SU-DHL-6 (cell line): ENCODE measurements at regions not wholly inside any gene's neighbourhood (a gene's known extent, or its start where the extent isn't known, plus 50 kb on each side); places are given as distances from the start of the nearest gene placed in this dataset.

Experiments used
- EZH2phosphoT487 ChIP-seq: fragments of 200-600 bp; sonication (generic), shearing (Covaris generic); conservative IDR thresholded peaks from 2 replicates; pipeline ENCODE4 v1.6.1; 2018; ENCODE audit warnings: mild to moderate bottlenecking, antibody characterized with exemption, low read length, moderate library complexity, mixed read lengths
- TF ChIP-seq, protein P1 (sequence below): fragments of 200-600 bp; sonication (generic); IDR thresholded peaks from one replicate; pipeline ENCODE4 v1.5.1; 2017; ENCODE audit warnings: antibody characterized with exemption, mild to moderate bottlenecking, low read length, moderate library complexity; ENCODE audit not compliant: insufficient read depth, poor library complexity, severe bottlenecking

- TF ChIP-seq, protein P1, sequence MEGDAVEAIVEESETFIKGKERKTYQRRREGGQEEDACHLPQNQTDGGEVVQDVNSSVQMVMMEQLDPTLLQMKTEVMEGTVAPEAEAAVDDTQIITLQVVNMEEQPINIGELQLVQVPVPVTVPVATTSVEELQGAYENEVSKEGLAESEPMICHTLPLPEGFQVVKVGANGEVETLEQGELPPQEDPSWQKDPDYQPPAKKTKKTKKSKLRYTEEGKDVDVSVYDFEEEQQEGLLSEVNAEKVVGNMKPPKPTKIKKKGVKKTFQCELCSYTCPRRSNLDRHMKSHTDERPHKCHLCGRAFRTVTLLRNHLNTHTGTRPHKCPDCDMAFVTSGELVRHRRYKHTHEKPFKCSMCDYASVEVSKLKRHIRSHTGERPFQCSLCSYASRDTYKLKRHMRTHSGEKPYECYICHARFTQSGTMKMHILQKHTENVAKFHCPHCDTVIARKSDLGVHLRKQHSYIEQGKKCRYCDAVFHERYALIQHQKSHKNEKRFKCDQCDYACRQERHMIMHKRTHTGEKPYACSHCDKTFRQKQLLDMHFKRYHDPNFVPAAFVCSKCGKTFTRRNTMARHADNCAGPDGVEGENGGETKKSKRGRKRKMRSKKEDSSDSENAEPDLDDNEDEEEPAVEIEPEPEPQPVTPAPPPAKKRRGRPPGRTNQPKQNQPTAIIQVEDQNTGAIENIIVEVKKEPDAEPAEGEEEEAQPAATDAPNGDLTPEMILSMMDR: no peak
- TF ChIP-seq EZH2phosphoT487: no peak
These were observed 526.6 kb upstream of the JAG1 start for GRCh38 chr20:11200423-11200822.
